OCI-LY7 (cell line): ENCODE measurements at regions not wholly inside any gene's neighbourhood (a gene's known extent, or its start where the extent isn't known, plus 50 kb on each side); places are given as distances from the start of the nearest gene placed in this dataset.

ENCODE experiments used
- EZH2phosphoT487 ChIP-seq: fragments of 200-600 bp; sonication (generic); IDR thresholded peaks from 2 replicates; pipeline ENCODE4 v1.6.1; 2018; ENCODE audit warnings: low read depth, borderline replicate concordance, mild to moderate bottlenecking, mixed run types, antibody characterized with exemption, low read length, moderate library complexity, mixed read lengths
- TF ChIP-seq, protein P1 (sequence below): fragments of 200-600 bp; sonication (generic); conservative IDR thresholded peaks from 2 replicates; pipeline ENCODE4 v1.5.1; 2014; ENCODE audit warnings: mild to moderate bottlenecking, antibody characterized with exemption, low read length, moderate library complexity, mixed read lengths

GRCh38 chr6:113488061-113488460, 369.1 kb upstream of the MARCKS start:
- TF ChIP-seq, protein P1, sequence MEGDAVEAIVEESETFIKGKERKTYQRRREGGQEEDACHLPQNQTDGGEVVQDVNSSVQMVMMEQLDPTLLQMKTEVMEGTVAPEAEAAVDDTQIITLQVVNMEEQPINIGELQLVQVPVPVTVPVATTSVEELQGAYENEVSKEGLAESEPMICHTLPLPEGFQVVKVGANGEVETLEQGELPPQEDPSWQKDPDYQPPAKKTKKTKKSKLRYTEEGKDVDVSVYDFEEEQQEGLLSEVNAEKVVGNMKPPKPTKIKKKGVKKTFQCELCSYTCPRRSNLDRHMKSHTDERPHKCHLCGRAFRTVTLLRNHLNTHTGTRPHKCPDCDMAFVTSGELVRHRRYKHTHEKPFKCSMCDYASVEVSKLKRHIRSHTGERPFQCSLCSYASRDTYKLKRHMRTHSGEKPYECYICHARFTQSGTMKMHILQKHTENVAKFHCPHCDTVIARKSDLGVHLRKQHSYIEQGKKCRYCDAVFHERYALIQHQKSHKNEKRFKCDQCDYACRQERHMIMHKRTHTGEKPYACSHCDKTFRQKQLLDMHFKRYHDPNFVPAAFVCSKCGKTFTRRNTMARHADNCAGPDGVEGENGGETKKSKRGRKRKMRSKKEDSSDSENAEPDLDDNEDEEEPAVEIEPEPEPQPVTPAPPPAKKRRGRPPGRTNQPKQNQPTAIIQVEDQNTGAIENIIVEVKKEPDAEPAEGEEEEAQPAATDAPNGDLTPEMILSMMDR: no peak
- TF ChIP-seq EZH2phosphoT487: no peak
